DND-41 (cell line): ENCODE measurements at regions not wholly inside any gene's neighbourhood (a gene's known extent, or its start where the extent isn't known, plus 50 kb on each side); places are given as distances from the start of the nearest gene placed in this dataset.

Source experiments
- ATAC-seq: fragments of 200-7000 bp; cut with Tn5 transposase; 3 replicates; pipeline ENCODE4 v1.9.1; 2021; ENCODE audit warnings: low read depth; ENCODE audit not compliant: insufficient read depth
- DNase-seq: peaks from one replicate; pipeline ENCODE4 v3.0.0-alpha.2; 2020
- H2AFZ ChIP-seq: 2 replicates; pipeline ENCODE4 v1.6.0; 2012; ENCODE audit warnings: low read depth, low read length
- H3K27ac ChIP-seq: 2 replicates; pipeline ENCODE4 v1.5.1; 2012; ENCODE audit warnings: low read length, inconsistent platforms
- H3K27me3 ChIP-seq: fragments of 200-600 bp; sonication (generic); 2 replicates; pipeline ENCODE4 v1.6.0; 2012; ENCODE audit warnings: low read length, mild to moderate bottlenecking, inconsistent platforms; ENCODE audit not compliant: insufficient read depth, poor library complexity
- H3K36me3 ChIP-seq: 2 replicates; pipeline ENCODE4 v1.5.1; 2012; ENCODE audit warnings: low read length, inconsistent platforms; ENCODE audit not compliant: insufficient read depth
- H3K4me1 ChIP-seq: 2 replicates; pipeline ENCODE4 v1.5.1; 2012; ENCODE audit warnings: mild to moderate bottlenecking, low read length; ENCODE audit not compliant: insufficient read depth
- H3K4me2 ChIP-seq: 2 replicates; pipeline ENCODE4 v1.6.0; 2012; ENCODE audit warnings: mild to moderate bottlenecking, moderate library complexity, low read length, inconsistent platforms; ENCODE audit not compliant: insufficient read depth
- H3K4me3 ChIP-seq, 2 experiments: fragments of 200-600 bp in 1 of 2; shearing (Covaris generic) in 1 of 2; 2 replicates each; pipeline ENCODE4 v1.5.1; 2012 to 2016; ENCODE audit warnings: inconsistent platforms in 2 of 2, low read length in 2 of 2, mild to moderate bottlenecking in 2 of 2, low read depth in 1 of 2, moderate library complexity in 1 of 2
- H3K79me2 ChIP-seq: 2 replicates; pipeline ENCODE4 v1.6.0; 2012; ENCODE audit warnings: low read length, inconsistent platforms; ENCODE audit not compliant: insufficient read depth
- H3K9ac ChIP-seq: 2 replicates; pipeline ENCODE4 v1.6.0; 2012; ENCODE audit warnings: low read depth, mild to moderate bottlenecking, inconsistent platforms, low read length, moderate library complexity
- H3K9me3 ChIP-seq: 2 replicates; pipeline ENCODE4 v1.5.1; 2012; ENCODE audit warnings: low read length, moderate library complexity, mild to moderate bottlenecking, inconsistent platforms; ENCODE audit not compliant: insufficient read depth, severe bottlenecking
- H4K20me1 ChIP-seq: 2 replicates; pipeline ENCODE4 v1.6.0; 2012; ENCODE audit warnings: low read length; ENCODE audit not compliant: insufficient read depth
- EZH2 ChIP-seq: IDR thresholded peaks from 3 replicates; pipeline ENCODE4 v1.6.1; 2012; ENCODE audit warnings: borderline replicate concordance, low read depth, mild to moderate bottlenecking, moderate library complexity, low read length, inconsistent platforms; ENCODE audit not compliant: severe bottlenecking
- TF ChIP-seq, protein P1 (sequence below): IDR thresholded peaks from 2 replicates; pipeline ENCODE4 v1.5.1; 2012; ENCODE audit warnings: borderline replicate concordance, low read length, moderate library complexity, mild to moderate bottlenecking; ENCODE audit not compliant: poor library complexity, severe bottlenecking; ENCODE audit errors: extremely low read depth

- Histone ChIP-seq H3K9ac (no peak overlapping the region), H3K79me2 (no peaks in the 10 kb centered on the region), H3K9me3 (no peaks in the 10 kb centered on the region), H2AFZ (no peak overlapping the region), H3K4me2 (no peak overlapping the region), H3K4me1 (no peaks in the 10 kb centered on the region), H3K36me3 (no peaks in the 10 kb centered on the region), H3K27me3 (no peaks in the 10 kb centered on the region), H4K20me1 (no peaks in the 10 kb centered on the region), H3K27ac (no peak overlapping the region), H3K4me3 (no peak overlapping the region)
- DNase-seq (no peak), ATAC-seq (no peak)
- TF ChIP-seq, protein P1, sequence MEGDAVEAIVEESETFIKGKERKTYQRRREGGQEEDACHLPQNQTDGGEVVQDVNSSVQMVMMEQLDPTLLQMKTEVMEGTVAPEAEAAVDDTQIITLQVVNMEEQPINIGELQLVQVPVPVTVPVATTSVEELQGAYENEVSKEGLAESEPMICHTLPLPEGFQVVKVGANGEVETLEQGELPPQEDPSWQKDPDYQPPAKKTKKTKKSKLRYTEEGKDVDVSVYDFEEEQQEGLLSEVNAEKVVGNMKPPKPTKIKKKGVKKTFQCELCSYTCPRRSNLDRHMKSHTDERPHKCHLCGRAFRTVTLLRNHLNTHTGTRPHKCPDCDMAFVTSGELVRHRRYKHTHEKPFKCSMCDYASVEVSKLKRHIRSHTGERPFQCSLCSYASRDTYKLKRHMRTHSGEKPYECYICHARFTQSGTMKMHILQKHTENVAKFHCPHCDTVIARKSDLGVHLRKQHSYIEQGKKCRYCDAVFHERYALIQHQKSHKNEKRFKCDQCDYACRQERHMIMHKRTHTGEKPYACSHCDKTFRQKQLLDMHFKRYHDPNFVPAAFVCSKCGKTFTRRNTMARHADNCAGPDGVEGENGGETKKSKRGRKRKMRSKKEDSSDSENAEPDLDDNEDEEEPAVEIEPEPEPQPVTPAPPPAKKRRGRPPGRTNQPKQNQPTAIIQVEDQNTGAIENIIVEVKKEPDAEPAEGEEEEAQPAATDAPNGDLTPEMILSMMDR = no peak
- TF ChIP-seq EZH2 = no peak
Measured at GRCh38 chr6:4584801-4585200, 191.4 kb upstream of the CDYL start.

DNA sequence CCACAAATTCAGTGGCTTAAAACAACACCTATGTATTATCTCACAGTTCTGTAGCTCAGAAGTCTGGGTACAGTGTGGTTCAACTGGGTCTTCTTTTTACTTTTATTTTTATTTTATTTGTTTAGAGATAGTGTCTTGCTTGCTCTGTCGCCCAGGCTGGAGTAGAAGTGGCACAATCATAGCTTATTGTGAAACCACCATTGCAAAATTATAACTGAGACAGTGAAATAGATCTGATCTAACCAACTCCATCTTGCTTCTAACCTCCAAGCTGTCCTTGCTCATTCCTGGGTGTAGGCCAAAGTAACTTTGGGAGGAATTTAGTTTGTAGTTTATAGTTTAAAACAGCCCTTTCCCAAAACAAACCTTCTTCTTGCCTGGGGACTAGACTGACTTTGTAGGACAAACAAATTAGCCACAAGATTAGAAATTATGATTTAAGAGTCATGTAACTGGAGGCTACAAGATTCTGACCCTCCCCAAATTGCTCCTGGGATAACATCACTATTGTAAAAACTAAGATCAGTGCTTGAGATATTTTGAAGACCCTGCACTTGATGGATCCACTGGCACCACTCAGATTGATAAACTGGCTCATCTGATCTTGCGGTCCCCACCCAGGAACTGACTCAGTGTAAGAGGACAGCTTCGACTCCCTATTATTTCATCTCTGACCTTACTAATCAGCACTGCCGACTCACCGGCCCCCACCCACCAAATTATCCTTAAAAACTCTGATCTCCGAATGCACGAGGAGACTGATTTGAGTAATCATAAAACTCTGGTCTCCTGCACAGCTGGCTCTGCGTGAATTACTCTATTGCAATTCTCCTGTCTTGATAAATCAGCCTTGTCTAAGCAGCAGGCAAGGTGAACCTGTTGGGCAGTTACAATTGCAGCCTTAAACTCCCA, 193.4 kb upstream of the CDYL start:
- Histone ChIP-seq H3K9me3 (no peaks in the 10 kb centered on the region), H4K20me1 (no peaks in the 10 kb centered on the region), H3K27me3 (no peaks in the 10 kb centered on the region), H3K27ac (no peak overlapping the region), H3K4me3 (no peak overlapping the region), H3K36me3 (no peaks in the 10 kb centered on the region), H2AFZ (no peak overlapping the region), H3K79me2 (no peaks in the 10 kb centered on the region), H3K9ac (no peak overlapping the region), H3K4me1 (no peaks in the 10 kb centered on the region), H3K4me2 (no peak overlapping the region)
- DNase-seq (no peak), ATAC-seq (no peak)
- TF ChIP-seq, protein P1 = no peak
- no peak for TF ChIP-seq EZH2

GRCh38 chr6:4581468-4582385, 194.5 kb upstream of the CDYL start:
- no peak for DNase-seq
- Histone ChIP-seq H2AFZ (no peak overlapping the region), H3K27ac (no peak overlapping the region), H3K36me3 (no peaks in the 10 kb centered on the region), H3K79me2 (no peaks in the 10 kb centered on the region), H4K20me1 (no peaks in the 10 kb centered on the region), H3K4me3 (no peak overlapping the region), H3K4me2 (no peak overlapping the region), H3K4me1 (no peaks in the 10 kb centered on the region), H3K27me3 (no peaks in the 10 kb centered on the region), H3K9ac (no peak overlapping the region), H3K9me3 (no peaks in the 10 kb centered on the region)
- TF ChIP-seq, protein P1 = no peak
- TF ChIP-seq EZH2 = no peak
- ATAC-seq = no peak
